HG03460 (cell line): ENCODE measurements at regions not wholly inside any gene's neighbourhood (a gene's known extent, or its start where the extent isn't known, plus 50 kb on each side); places are given as distances from the start of the nearest gene placed in this dataset.
"Not testable (repeated sequence)": the region's sequence is repeated elsewhere in the genome, so short reads cannot be mapped to it uniquely, and the experiment has no call there.

Source experiments
- ATAC-seq: cut with Tn5 transposase; IDR thresholded peaks from one replicate; pipeline ENCODE4 v1.9.1; 2021; ENCODE audit not compliant: unreplicated experiment

DNA sequence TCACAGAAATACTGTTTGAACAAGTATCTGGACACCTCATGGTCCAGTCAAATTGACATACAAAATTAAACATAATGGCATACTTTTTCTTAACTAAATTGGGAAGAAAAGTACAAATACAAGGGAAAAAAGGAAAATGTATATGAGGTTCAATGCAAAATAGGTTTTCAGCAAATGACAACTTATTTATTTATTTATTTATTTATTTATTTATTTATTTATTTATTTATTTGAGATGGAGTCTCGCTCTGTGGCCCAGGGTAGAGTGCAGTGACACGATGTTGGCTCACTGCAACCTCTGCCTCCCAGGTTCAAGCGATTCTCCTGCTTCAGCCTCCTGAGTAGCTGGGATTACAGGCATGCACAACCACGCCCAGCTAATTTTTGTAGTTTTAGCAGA, 424.9 kb upstream of the AKR1E2 start:
- not testable (repeated sequence) for ATAC-seq

DNA sequence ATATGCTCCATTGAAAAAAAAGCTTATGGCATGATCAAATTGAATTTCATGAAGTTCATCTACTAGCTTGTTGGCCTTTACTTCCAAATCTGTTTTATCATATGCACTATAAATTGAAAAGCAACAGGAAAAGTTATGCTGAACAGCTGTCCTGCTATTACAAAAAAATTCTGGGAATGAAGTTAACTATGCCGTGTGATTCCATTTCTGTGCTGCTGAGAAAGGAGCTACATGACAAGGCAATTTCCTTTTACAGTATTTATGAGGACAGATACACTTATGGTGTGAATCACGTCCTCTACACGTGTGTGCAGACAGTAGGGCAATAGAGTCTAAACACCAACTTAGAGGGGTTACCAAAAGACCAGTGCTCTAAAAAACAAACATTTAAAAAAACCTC, 426.5 kb upstream of the AKR1E2 start:
- no peak for ATAC-seq

DNA sequence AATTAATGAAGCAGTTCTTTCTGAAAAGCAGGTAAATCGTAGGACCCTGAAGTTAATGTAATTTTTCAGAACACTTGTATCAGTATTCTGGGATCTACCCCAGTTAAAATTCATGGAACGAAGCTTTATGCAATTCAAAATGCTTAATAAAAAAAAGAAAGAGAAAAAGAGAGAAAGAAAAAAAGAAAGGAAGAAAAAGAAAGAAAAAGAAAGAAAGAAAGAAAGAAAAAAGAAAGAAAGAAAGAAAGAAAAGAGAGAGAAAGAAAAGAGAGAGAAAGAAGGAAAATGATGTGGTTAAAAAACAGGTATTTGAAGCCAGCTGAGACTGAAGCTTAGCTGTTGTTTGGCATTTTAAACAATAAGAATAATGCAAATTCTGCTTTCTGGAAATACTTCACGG, 427.4 kb upstream of the AKR1E2 start:
- ATAC-seq: no peak

DNA sequence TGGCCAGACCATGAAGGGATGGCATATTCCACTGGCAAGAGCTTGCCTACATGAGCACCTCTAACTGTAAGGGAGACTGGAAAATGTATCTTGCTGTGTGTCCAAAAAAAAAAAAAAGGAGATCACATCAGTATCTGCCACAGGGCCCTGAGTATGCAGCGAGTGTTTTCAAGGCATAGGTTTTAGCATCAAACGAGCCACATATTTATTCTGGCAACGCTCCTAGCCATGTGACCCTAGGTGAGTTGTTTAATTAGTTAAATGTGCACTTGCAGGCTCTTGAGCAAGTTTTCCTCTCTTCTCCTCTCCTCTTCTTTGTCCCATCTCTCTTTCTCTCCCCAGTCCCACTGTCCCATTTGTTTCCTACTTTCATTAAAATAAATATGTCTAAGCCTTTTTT, 428.7 kb upstream of the AKR1E2 start:
- ATAC-seq: no peak

DNA sequence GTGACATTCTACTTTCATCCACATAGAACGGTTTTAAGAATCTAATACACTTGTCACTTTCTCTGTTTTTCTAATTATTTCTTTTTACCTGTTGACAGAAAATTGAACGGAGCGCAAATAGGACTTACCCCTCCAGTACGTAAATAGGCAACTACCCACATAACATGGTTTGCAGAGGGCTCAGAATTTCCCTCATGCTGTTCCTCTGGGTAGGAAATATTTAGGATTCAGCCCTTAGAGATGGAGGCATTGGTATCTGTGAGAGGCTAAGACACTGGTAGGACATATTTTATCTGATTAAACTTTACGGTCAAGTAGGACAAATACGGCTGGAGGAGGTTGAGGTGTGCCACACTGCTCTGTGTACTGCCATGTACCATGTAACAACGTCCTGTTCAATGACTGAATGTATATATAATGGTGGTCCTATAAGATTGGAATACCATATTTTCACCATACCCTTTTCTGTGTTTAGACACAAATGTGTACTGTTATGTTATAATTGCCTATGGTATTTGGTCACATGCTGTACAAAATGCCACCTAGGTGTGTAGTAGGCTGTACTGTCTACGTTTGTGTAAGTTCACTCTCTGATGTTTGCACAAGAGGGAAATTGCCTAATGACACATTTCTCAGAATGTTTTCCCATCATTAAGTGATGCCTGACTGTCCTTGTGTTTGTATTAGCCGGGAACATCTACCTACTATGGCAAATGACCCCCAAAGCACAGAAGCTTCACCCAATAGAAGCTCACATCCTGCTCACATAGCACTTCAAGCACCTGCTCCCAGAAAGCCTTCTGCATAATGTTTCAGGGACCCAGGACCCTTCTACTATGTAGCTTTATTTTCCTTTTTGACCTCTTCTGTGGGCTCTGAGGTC, 429.4 kb upstream of the AKR1E2 start:
- ATAC-seq: no peak

DNA sequence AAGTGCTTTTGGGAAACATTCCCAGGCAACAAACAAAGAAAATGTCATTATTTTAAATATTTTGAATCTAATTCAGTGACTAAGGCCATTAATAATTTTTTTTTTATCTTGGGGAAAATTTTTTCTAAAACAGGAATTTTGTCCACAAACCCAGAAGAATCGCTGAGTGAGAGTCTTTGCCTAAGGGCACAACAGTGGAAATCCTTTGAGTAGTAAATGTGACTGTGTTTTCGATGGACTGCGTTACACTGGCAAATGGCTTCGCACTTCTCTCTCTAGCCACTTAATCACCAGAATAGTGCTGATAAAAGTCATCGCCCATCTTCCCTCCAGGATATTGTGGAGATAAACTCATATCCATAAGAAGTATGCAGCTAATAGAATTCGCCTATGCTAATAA, 430.3 kb upstream of the AKR1E2 start:
- ATAC-seq: no peak

DNA sequence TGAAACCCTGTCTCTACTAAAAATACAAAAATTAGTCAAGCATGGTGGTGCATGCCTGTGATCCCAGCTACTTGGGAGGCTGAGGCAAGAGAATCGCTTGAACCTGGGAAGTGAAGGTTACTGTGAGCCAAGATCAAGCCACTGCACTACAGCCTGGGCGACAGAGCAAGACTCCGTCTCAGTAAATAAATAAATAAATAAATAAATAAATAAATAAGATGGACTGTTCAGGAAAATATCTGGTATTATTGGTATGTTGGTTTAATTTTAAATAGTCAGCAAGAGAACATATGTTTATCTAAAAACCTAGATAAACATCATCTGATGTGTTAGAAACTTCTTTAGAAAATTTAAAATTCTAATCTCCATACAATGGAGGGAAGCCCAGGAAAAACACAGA, 431.6 kb upstream of the AKR1E2 start:
- not testable (repeated sequence) for ATAC-seq

DNA sequence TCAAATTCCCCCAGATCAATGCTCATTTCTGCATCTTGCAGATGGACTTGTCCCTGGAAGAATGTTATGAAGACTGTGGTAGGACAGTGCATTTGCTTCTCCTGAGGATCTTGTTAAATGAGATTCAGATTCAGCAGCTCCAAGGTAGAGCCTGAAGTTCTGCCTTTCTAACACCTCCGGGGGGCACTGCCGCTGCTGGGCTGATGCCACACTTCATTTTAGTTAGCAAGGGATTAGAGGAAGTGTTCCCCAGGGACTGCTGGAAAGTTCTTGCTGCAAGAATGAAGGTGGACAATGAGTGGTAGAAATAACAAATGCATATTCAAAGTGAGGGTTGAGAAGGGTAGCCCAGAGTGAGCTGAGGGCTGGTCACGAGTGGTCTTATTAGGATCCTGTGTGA, 434.3 kb upstream of the AKR1E2 start:
- no peak for ATAC-seq

DNA sequence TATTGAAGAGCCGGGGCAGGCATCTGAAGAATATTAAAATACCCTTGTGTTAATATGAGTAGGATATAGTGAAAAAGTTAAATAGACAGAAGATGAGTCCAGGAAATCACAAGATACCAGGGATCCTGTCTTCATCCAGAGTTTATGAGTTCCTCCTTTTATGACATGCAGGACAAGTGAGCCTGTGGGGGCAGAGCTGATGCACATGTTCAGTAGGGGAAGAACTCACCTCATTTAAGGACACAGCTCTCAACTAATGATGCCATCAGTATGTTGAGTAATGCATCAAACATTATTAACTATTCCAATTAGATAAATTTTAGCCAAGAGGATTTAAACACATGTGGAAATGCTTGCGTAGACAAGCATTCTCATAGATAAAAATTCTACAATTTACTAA, 435.8 kb upstream of the AKR1E2 start:
- ATAC-seq: no peak

DNA sequence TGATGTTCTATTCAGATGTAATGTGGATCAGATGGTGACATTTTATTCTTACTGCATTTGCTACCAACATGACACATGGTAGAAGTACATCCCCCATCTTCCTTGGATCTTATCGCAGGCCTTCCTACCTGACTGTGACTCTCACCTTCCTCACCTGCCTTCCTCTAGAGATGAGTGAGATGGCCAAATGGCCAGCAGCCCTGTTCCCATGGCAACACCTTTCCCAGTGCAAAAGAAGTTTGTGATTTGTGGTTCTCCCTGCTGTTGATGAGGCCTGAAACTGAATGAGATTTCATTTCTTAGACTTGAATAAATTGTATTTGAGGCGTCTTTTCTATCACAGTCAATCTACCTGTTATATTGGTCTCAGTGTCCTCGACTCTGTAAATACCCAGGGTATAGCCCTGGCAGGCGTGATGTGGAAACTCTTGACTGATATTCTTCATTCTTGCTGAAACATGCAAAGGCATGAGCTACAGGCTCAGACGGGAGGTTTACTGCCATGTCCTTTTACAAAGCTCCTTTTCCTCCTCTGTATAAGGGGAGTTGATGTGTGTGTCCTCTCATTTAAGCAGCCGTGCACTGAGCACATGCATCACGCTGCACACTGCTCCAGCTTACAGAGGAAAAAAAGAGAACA, 440.7 kb upstream of the AKR1E2 start:
- ATAC-seq: no peak

DNA sequence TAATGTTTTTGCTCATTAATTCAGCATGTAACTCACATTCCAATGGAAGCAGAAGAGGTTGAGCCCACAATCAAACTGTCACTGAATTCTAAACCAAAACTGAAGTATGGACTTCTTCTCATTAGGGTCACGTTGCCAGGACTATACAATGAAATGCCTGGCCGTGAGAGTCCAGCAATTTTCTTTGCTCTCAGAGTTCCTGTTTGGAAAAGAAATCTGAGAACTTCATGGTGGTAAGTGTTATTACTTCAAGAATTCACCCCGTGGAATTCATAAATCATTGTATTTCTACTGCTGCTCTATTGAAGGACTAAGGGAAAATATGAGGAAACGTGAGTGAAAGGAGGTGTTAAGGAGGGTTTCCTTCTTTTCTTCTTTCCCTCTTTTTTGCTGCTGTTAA, 441.8 kb upstream of the AKR1E2 start:
- no peak for ATAC-seq

DNA sequence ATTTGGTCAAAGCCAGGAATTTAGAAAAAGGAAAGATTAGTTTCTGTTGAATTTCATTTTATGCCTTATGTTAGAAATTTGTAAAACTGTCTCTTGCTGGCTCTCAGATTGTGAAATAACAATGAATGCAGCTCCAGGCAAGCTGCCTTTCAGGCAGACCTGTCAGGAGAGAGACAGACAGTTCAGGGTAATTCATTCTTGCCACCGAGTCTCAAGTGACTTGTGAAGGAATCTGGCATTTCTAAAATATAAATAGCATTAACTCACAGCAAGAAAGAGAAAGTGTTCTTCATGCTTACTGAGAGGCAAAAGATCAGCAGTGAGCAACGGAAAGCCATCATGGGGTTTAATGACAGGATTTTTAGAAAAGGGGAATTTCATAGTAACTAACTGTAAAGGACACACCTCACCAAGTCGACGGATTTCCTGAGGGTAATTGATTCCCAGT, 442.3 kb upstream of the AKR1E2 start:
- no peak for ATAC-seq

DNA sequence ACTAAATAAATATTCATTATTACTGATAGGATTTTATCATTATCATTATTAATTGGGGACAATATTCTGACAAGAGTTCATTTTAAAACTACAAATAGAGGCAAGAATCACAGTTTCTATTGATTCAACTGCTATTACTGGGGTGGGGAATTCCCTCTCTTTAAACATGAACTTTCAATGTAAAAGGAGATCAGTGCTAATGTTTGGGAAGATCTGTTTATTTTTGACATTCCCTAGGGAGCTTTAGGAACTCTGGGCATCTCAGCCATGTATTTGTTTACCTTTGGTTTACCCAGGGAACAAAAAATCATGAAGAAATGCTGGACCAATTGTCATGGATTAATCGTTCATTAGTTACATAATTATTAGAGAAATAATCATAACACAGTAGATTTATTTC, 443.2 kb upstream of the AKR1E2 start:
- ATAC-seq: no peak

DNA sequence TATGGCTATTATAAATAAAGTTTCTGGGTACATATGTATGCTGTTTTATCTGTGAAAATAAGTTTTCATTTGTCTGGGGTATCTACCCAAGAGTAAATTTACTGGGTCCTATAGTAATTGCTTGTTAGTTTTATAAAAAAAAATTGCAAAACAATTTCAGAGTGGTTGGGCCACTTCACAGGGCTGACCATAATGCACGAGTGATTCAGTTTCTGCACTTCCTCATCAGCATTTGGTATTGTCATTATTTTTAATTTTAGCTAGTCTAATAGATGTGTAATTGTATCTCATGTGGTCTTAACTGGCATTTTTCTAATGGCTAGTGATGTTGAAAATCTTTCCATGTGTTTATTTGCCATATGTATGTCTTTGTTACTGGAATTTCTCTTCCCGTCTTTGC, 452.4 kb upstream of the AKR1E2 start:
- no peak for ATAC-seq

DNA sequence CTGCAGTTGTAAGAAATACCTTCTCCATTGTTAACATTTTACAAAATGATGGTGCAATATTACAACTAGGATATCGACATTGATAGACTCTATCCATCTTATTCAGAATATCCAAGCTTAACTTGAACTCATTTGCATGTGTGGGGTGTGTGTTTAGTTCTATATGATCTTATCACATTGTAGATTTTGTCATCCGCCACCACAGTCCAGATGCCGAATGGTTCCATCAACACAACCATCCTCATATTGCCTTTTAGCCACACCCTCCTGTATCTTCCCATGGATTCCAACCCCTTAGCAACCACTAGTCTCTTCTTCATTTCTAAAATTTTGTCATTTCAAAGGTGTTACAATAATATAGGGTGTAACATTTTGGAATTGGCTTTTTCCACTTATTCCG, 452.9 kb upstream of the AKR1E2 start:
- no peak for ATAC-seq

DNA sequence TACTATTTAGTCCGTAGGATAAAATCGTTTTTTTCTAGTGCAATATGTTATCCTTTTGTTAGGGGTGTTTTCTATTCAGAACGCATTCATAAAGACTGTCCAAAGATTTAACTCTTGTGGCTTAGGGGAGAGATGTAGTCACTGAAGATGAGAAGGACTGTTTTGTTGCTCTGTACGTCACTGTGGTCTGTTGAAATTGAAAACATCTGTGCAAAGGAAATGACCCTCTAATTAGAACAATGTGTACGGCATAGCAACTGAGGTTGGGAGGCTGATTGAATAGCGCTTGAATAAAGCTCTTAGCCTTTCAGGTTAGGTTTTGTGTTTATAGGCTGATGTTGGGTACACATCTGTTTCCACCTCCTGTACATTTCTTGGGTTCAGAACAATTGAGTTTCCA, 453.4 kb upstream of the AKR1E2 start:
- no peak for ATAC-seq

DNA sequence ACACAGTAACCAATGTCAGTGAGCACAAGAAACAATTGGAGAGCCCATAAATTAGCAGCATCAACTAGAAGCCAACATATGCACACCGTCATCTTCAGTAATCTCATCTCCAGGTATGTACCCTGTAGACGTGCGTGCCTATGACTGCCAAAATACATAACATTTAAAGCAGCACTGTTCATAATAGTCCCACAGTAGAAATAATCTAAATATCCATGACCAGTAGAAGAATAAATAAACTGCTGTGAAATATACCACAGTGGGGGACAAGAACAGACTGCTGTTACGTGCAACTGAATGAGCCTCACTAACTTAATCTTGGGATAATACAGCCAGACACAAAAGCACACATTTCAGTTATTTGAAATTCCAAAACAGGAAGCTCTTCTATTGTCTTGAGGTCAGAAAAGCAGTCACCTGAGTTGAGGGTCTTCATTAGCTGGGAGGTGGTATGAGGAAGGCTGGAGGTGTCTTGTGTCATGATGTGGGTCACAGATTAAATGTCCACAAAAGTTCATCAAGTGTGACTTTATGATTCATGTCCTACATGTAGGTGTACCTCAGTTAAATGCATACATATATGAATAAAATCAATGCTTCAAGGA, 454.2 kb upstream of the AKR1E2 start:
- ATAC-seq: no peak

DNA sequence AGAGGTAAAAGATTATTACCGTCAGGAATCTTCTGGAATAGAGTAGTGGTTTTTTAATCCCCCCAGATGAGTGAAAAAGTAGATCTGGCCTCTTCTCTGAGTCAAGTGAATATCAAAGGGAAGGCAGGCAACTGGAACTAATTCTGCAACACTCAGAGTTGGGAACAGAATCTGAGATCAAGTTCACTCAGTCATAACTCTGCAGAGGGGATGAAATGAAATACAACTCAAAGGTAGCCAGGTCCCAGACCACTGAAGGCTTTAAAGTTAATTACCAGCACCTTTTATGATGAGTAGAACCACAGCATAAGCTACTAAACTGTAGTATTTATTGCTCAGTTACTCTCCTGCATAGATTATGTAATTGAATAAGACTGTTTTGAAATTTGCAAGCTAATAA, 455.6 kb upstream of the AKR1E2 start:
- ATAC-seq: no peak

DNA sequence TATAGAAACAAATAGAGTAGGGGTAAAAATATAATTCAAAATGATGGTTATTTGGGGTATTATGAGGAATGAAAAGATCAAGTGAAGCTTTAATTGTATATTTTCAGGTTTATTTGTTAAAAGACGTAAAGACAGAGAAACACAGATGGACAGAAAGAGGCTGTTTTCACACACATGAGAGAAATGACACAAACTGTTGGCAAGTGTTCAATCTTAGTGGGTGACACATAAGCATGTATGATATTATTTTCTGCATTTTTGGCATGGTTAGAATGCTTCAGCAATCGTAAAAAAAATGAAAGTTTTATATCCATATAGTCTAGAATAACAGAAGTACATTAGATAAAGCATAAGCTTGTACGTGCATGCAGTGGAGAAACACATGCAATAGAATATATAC, 464.4 kb upstream of the AKR1E2 start:
- no peak for ATAC-seq

DNA sequence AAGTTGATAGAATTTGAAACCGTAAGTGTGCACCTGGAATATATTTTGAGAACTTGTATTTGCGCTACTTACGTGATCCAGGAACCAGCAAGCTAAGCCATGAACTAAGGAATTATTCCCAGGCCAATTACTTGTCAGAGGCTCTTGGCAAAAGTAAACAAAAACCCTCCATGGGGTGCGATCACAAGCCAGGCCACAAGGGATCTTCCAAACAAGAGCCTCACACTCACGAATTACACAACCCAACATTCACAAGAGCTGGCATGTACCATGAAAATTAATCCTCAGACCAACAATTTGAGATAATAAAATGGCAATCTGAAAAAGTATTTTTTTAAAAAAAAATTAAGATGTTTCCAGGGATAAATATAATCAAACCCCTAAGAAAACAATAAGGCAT, 467.0 kb upstream of the AKR1E2 start:
- ATAC-seq: no peak

DNA sequence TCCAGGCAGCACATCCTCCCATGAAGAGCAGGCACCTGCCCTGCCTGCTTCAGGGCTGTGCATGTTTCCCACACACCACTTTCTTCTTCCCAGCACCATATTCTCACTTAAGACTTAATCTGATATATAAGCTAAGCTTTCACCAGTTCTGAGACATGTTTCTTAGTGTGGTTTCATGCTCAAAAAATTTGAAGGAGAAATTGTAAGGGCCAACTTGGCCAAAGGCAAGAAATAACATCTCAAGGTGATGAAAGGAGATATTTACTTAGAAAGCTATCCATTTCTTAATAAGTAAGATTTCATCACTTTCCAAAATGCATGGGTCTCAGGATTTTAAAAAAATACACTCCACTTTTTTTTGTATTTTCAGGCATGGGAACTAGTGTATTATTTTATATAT, 468.1 kb upstream of the AKR1E2 start:
- ATAC-seq: no peak

DNA sequence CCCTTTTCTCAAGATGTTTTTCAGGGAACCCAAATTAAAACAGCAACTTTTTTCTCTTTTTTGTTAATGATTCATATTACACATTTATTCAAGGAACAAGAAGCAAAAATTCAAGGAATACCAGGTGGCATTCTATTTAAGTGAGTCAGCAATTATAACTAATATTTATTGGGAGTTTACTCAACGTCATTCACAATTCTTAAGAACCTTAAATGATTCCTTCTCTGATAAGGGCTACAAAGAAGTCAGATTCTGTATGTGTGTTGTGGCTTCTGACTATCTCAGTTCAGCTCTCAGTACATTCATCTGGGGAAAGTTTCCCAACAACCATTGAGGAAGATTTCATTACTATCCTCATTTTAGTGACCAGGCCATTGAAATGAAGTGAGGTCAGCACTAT, 470.7 kb upstream of the AKR1E2 start:
- no peak for ATAC-seq
